ENCODE measurements at regions not wholly inside any gene's neighbourhood (a gene's known extent, or its start where the extent isn't known, plus 50 kb on each side); places are given as distances from the start of the nearest gene placed in this dataset.
"Not testable (repeated sequence)": the region's sequence is repeated elsewhere in the genome, so short reads cannot be mapped to it uniquely, and the experiment has no call there.

DNA sequence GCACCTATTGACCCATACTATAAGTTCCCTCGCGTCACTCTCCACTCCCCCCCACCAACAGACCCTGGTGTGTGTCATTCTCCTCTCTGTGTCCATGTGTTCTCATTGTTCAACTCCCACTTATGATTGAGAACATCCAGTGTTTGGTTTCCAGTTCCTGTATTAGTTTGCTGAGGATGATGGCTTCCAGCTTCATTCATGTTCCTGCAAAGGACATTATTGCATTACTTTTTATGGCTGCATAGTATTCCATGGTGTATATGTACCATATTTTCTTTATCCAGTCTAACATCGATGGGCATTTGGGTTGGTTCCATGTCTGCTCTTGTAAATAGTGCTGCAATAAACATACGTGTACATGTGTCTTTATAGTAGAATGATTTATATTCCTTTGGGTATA, 709.6 kb upstream of the ZNF608 start:
- not testable (repeated sequence) for DNase-seq; ATAC-seq (ENCODE audit: poor library complexity)

DNA sequence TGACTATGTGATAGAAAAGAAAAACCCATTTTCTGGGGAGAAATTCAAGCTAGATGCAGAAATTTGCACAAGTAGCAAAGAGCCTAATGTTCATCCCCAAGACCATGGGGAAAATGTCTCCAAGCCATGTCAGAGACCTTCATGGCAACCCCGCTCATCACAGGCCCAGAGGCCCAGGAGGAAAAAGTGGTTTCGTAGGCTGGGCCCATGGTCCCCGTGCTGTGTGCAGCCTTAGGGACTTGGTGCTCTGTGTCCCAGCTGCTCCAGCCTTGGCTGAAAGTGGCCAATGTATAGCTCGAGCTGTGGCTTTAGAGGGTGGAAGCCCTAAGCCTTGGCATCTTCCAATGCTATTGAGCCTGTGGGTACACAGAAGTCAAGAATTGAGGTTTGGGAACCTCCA, 711.2 kb upstream of the ZNF608 start:
- DNase-seq (peak; percentile 20), ATAC-seq (ENCODE audit: poor library complexity) (no peak)
- intact Hi-C loops (cut with DNase I), result no loop called here

More for the DNA sequence above, 709.6 kb upstream of the ZNF608 start:
- intact Hi-C loops (cut with DNase I), result not testable (repeated sequence)

DNA sequence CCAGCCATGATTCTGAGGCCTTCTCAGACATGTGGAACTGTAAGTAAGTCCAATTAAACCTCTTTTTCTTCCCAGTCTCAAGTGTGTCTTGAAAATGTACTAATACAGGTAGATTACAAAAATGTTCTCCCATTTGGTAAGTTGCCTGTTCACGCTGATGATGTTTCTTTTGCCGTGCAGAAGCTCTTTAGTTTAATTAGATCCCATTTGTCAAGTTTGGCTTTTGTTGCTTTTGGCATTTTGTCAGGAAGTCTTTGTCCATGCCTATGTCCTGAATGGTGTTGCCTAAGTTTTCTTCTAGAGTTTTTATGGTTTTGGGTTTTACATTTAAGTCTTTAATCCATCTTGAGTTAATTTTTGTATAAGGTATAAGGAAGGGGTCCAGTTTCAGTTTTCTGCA, 712.5 kb upstream of the ZNF608 start:
- intact Hi-C loops (cut with DNase I); ATAC-seq (ENCODE audit: poor library complexity); DNase-seq: not testable (repeated sequence)

DNA sequence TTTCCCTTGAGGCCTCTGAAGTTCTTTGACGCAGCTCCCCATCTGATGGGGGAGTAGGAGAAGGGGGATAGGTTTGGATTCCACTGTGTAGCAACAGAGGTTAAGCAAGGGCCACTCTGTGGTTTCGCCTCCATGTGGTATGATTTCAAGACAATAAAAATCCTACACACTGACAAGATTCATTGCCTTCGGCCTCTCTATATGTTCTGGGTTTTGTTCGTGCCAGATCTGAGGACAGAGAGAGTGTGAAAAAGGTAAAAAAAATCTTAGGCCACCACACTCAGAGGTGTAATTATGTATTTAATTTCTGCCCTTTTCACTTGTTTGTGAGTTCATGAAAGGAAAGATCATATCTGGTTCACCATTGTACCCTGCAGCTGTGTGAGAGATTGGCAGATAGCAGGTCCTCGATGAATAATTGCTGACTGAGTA, 715.2 kb upstream of the ZNF608 start:
- ATAC-seq (ENCODE audit: poor library complexity) (no peak), DNase-seq (no peak)
- intact Hi-C loops (cut with DNase I), result no loop called here

DNA sequence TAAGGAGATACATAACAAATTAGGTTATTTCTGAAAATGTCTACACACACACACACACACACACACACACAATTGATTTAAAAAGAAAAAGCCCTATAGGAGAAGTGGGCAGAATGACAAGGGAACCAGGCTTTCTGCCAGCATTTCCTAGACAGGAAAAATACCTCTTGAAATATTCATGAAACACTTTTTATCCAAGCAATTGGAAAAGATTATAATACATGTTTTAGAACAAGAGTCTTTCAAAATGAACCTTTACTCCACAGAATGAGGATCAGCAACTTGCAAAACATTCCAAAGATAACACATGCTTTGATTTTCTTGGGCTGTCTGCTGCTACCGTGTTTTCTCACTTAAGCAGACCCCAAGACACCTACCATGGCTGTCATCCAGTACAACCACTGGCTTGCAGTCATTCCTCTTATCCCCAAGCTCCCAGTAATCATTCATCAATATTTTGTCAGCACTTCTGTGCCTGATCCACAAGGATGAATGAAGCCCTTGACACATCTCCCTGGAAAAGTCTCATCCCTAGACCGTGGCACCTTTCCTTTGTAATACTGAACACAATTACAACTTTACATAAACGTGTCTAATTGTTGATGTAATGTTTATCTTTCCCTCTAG, 717.1 kb upstream of the ZNF608 start:
- intact Hi-C loops (cut with DNase I), result no loop called here
- DNase-seq, result no peak
- ATAC-seq (ENCODE audit: poor library complexity), result no peak

DNA sequence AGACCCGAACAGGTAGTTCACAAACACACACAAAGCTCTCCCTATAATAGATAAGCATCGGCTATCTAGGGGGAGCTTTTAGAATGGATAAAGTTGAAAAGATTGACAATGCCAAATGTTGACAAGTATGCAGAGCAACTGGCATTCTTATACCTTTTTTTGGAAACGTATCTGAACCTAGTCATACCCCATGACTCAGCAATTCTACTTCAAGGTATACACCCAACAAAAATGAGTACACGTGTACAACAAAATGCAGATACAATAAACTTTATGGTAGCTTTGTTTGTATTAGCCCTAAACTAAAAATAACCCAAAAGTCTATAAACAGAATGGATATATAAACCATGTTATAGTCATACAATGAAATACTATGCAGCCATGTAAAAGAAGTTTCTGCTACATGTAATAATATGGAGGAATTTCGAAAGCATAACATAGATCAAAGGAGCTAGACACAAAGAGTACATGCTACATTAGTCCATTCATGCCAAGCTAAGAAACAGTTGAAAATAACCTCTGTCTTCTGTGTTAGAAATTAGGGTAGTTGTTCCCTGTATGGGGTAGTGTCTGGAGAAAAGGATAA, 718.5 kb upstream of the ZNF608 start:
- no peak for ATAC-seq (ENCODE audit: poor library complexity)
- no peak for DNase-seq
- intact Hi-C loops (cut with DNase I), result no loop called here

DNA sequence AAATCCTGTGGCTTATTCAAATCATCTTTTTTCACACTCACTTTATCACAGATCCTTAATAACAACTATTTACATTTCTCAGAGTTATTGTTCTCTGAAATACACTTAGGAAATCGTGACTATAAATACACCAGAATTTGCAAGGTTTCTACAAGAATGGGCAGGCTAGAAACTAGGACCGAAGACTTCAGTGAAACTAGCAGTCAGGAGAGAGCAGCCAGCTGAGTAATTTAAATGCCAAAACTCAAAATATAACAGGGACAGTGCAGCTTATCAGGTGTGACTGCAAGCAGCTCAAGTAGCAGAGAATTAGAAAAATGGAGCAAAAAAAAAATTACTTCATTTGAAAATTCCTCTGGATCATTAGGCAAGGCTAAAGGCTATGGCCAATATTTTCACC, 719.3 kb upstream of the ZNF608 start:
- DNase-seq, result no peak
- no peak for ATAC-seq (ENCODE audit: poor library complexity)
- intact Hi-C loops (cut with DNase I), result no loop called here

DNA sequence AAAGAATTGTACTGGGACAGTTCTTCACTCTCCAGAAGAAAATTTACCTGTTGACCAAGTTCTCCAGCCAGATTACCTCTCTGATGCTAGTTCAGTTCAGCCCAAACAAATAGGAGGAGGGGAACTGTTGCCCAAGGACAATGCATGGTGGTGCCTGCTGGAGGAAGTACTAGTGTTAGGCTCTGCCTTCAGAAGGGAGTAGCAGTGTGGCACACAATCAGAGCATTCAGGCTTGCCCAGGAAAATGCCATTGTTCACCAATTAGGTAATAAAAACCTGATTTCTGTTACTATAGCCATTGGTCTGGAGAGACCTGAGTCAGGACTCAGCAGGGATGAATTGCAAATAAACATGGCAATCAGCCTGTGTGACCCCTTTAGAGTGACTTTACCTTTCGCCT, 720.8 kb upstream of the ZNF608 start:
- DNase-seq (no peak), ATAC-seq (ENCODE audit: poor library complexity) (no peak)
- intact Hi-C loops (cut with DNase I), result no loop called here

DNA sequence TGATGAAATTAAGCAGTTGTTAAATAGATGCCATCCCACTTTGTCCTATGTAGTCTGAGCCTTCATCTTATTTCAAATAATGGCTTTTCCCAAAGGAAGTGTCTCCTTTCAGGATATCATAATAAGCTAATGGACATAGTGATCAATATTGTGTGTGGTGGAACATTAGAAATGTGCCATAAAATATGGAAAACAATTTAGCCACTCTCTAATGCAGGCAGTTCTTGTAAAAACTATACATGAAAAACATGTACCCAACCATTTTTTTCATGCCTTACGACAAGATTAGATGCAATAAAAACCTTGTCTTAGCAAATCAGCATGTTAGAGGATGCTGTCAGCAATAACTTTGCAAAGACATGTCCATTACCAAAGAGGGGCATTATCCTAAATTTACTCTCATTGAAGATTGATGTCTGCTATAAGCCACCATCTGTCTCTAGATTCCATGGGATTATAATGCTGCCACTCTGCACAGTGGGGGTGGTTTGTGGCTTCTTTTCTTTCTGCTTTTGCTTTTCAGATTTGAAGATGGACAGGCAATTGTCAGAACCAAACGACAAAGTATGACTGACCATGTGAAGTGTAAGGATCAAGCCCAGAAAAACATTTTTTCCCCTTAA, 724.0 kb upstream of the ZNF608 start:
- ATAC-seq (ENCODE audit: poor library complexity) (no peak), DNase-seq (no peak)
- intact Hi-C loops (cut with DNase I), result no loop called here

DNA sequence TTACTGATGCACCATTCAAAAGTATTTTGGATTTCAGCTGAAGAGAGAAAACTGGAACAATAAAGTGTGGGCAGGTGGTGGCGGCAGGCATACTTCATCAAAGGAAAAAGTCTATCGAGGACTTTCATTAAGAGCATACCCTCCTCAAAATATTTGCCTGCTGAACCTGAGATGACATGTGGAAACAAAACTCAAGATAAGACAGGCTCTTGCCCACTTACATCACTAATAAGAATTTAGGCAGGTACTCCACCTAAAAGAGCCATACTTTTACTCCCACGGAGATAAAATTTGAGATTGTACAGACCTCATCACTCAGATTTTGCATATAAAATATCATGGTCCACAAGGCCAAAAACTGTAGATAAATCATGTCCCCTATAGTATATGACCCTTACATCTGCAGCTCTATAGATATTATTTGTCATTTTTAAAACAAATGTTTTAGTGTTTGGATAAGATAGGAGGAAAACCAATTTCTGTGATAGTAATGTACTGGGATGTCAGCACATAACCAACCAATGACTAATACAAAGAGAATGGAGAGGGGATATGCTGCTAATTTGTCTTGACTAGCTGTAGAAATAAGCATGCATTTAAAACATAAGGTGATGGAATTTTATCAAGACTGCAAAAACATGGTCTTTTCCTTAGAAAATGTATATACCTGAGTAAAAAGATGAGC, 730.6 kb upstream of the ZNF608 start:
- intact Hi-C loops (cut with DNase I), result no loop called here
- DNase-seq, result no peak
- no peak for ATAC-seq (ENCODE audit: poor library complexity)

DNA sequence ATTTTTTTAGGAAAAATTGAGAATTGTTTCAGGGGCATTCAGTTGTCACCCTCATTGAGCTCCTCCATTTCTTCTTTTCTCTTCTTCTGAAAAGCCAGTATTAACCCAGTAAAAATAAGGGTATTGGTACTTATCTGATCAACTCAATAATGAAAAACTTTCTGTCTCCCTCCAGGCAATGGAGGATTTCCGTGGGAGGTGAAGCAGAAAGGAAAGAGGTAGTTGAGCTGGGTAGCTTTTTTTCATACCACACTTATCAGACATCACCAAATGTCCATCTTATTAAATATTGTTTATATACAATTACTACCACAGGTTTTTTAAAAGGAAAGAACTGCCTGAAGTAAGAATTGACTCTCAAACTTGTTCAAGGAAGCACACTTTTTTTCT, 731.1 kb upstream of the ZNF608 start:
- intact Hi-C loops (cut with DNase I), result no loop called here
- ATAC-seq (ENCODE audit: poor library complexity) (no peak), DNase-seq (no peak)

DNA sequence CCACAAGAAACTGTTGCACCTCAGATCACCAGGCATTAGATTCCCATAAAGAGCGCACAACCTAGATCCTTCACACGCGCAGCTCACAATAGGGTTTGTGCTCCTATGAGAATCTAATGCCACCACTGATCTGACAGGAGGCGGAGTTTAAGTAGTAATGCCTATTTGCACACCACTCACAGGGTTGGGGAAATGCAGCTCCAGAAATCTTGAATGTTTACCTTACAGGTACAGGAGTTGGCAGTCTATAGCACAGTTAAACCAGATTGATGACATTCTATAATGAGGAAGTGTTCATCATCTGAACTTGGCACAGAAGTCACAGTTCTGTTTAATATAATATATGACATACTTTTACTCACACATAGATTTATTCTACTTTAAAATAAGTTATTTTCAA, 732.2 kb upstream of the ZNF608 start:
- ATAC-seq (ENCODE audit: poor library complexity) (no peak), DNase-seq (no peak)
- intact Hi-C loops (cut with DNase I), result no loop called here

DNA sequence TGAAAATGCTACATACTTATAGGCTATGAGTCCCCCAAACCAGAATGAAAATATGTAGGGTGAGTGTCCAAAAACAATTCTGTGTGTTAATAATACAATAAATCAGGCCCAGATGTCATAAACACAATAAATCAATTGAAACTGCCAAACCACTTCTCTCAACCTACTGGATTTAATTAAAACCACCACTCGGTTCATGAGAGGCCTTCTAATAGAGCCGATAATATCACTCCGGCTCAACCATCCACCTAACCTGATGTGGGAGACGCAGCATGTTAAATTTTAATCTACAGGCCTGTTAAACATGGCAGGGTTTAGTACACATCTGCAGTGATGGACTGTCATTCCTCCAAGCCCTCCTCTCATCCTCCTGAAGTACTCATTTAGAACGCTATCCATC, 734.5 kb upstream of the ZNF608 start:
- ATAC-seq (ENCODE audit: poor library complexity) (no peak), DNase-seq (no peak)
- intact Hi-C loops (cut with DNase I), result no loop called here

DNA sequence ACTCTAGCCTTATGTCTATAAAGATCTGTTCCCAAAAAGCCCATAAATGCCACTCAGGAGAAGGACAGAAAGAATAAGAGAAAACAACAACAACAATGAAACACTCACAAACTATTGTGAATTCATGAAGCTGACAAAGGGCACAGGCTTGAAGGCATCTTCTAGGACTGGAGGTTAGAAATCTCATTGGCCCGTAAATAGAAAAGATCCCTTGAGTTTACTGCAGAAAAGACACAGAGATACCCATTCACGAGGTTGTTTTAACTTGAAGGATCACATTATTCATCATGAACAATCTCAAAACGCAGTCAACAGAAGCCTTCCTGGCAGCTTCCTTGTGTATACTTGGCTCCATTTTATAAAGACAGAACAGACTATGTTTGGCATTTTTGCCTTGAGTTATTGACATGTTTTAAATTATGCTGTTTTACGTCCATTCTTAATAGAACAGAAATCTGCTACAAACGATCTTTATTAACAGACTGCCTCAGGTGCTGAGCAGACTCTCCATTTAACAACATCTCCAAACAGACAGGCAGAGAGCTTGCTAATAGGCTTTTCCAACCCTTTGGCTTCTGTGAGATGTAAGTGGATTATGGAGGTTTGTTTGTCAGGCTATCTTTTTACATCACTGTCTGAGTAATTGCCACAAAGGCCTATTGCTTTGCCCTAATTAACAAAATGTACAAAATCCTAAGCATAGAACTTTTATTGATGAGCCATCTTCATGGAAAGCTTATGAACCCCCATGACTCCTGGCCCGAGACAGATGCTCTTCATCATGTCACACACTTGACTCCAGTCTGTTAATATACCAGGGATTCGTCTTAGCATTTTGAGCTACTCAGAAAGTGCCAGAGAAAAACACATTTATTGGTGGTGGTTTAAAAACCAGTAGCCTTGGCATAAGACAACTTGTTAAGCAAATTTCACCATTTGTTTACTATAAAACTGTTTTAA, 735.3 kb upstream of the ZNF608 start:
- ATAC-seq (ENCODE audit: poor library complexity) (no peak), DNase-seq (no peak)
- intact Hi-C loops (cut with DNase I), result no loop called here

DNA sequence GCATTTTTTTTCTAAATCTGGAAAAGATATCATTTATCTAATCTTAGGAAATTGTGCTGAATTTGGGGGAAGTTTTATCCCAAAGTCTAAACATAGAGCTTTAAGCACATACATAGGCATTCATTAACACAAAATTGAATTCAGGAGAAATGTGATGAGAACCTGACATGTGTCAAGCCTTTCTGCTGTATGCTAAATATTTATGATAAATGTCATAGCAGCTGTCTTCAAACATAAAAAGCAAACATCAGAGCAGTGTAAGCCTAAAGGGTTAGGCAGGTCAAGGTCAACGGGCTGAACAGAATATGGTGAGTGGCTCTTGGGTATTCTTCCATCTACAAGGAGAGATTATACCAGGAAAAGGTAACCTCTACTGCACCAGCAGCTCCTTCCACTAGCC, 737.2 kb upstream of the ZNF608 start:
- ATAC-seq (ENCODE audit: poor library complexity) (no peak), DNase-seq (no peak)
- intact Hi-C loops (cut with DNase I), result no loop called here

DNA sequence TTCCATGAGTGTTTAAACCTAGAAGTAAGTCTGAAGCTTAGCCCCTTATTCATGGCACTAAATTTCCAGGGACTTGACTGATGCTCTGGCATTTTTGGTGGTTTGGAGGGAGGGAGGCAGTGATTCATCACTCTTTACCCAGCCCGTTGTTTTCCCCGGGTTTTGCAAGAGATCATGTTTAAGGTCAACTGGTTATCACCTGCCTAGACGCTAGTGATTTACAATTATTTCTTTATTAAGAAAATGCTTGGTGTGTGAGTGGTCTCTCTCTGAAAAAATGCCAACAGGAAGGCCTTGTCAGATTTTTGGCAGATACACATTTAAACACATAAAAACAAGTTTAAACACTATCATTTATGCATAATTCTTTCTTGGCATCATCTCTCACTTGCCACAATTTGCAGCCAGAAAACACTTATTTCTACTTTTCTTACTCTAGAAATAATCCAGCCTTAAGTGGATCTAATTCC, 737.9 kb upstream of the ZNF608 start:
- intact Hi-C loops (cut with DNase I), result no loop called here
- DNase-seq (no peak), ATAC-seq (ENCODE audit: poor library complexity) (peak; percentile 48)

DNA sequence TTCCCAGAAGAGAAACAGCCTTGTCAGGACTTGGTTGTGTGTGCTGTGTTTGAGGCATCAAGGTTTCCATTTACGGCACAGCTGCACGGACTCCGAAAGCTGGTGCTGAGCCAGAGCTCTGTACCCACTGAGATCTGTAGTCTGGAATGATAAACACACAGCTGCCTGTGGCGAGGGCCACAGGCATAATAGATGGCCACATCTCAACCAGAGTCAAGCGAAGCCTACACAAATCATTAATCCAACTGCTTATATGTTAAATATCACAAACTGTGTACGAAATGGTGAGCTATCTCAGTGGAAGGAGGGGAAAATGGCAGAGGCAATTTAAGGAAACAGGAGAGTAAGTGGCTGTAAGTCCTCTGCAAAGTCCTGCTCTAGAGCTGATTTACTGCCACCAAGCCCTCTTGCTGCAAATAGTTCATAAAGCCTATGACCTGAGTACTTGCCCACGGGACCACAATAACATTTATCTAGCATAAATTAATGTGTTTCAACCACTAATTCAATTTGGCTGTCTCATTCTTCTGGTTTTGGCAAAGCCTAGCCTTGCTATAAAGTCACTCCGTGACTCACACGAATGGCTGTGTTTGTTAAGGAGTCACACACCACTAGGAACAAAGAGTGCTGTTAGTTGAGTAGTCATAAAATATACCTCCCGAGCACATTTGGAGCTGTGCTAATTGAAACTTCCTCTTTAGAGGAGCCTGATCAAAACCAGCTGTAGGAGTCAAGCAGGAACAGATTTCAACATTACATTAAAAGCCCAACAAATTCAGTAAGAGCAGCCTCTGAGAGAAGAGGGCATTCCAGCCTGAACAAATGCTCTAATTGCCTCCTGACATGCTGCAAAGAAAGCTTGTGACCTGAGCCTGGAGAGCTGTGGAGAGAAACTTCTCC, 738.6 kb upstream of the ZNF608 start:
- DNase-seq (peak; percentile 80), ATAC-seq (ENCODE audit: poor library complexity) (peak; percentile 92)
- intact Hi-C loops (cut with DNase I), result no loop called here

DNA sequence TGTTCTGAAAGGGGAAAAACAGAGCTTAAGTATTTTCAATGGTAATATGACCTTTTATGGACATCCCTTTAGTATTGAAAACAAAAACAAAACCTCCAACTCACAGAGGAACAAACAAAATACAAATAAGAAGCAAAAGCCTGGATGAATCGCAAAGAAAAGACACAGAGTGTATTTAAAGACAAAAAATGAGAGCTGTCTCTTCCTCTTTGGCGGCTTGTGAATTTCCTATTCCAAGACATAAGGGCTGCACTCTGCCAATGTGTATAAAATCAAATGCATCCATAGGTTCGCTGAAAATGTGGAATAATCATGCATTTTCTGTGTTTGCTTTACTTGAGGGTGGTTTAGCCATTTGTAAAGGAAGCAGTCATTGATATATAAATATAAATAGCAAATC, 739.3 kb upstream of the ZNF608 start:
- intact Hi-C loops (cut with DNase I), result no loop called here
- DNase-seq (no peak), ATAC-seq (ENCODE audit: poor library complexity) (no peak)
